Dermis blood vessel endothelial cell (primary cell): ENCODE measurements at regions not wholly inside any gene's neighbourhood (a gene's known extent, or its start where the extent isn't known, plus 50 kb on each side); places are given as distances from the start of the nearest gene placed in this dataset.
"Not testable (repeated sequence)": the region's sequence is repeated elsewhere in the genome, so short reads cannot be mapped to it uniquely, and the experiment has no call there.

Source experiments
- DNase-seq: peaks from one replicate; pipeline ENCODE4 v3.0.0; 2010

GRCh38 chr16:5801396-5801795, 703.8 kb upstream of the EEF2KMT start:
- DNase-seq = no peak

- no peak for DNase-seq
Measured at GRCh38 chr16:5793556-5793955, 696.0 kb upstream of the EEF2KMT start.

GRCh38 chr16:5791011-5791657, 693.5 kb upstream of the EEF2KMT start:
- DNase-seq = no peak

- DNase-seq = no peak
Measured at GRCh38 chr16:5790512-5790911, 692.9 kb upstream of the EEF2KMT start.

- DNase-seq = no peak
Measured at GRCh38 chr16:5789033-5789432, 691.4 kb upstream of the EEF2KMT start.

- DNase-seq = no peak
Measured at GRCh38 chr16:5781436-5781835, 683.8 kb upstream of the EEF2KMT start.

GRCh38 chr16:5776876-5777275, 679.3 kb upstream of the EEF2KMT start:
- no peak for DNase-seq

GRCh38 chr16:5775916-5776315, 678.3 kb upstream of the EEF2KMT start:
- no peak for DNase-seq

GRCh38 chr16:5770118-5770517, 672.5 kb upstream of the EEF2KMT start:
- DNase-seq = no peak

GRCh38 chr16:5769513-5769912, 671.9 kb upstream of the EEF2KMT start:
- no peak for DNase-seq

GRCh38 chr16:5768445-5768844, 670.9 kb upstream of the EEF2KMT start:
- no peak for DNase-seq

- DNase-seq = no peak
Measured at GRCh38 chr16:5763176-5763575, 665.6 kb upstream of the EEF2KMT start.

GRCh38 chr16:5762362-5762761, 664.8 kb upstream of the EEF2KMT start:
- DNase-seq = no peak

- DNase-seq = no peak
Measured at GRCh38 chr16:5761592-5761991, 664.0 kb upstream of the EEF2KMT start.

- no peak for DNase-seq
Measured at GRCh38 chr16:5758281-5758680, 660.7 kb upstream of the EEF2KMT start.

- DNase-seq = no peak
Measured at GRCh38 chr16:5756969-5757368, 659.4 kb upstream of the EEF2KMT start.

GRCh38 chr16:5753381-5753780, 655.8 kb upstream of the EEF2KMT start:
- DNase-seq = no peak

- DNase-seq = no peak
Measured at GRCh38 chr16:5751216-5751615, 653.6 kb upstream of the EEF2KMT start.

GRCh38 chr16:5750439-5750838, 652.8 kb upstream of the EEF2KMT start:
- not testable (repeated sequence) for DNase-seq

GRCh38 chr16:5738586-5738985, 641.0 kb upstream of the EEF2KMT start:
- DNase-seq = no peak

GRCh38 chr16:5736209-5736930, 638.8 kb upstream of the EEF2KMT start:
- DNase-seq = no peak

- no peak for DNase-seq
Measured at GRCh38 chr16:5735444-5735843, 637.8 kb upstream of the EEF2KMT start.

GRCh38 chr16:5730783-5731182, 633.2 kb upstream of the EEF2KMT start:
- DNase-seq = no peak

GRCh38 chr16:5722116-5722619, 624.6 kb upstream of the EEF2KMT start:
- DNase-seq = no peak
